GM12874 (cell line): ENCODE measurements at regions not wholly inside any gene's neighbourhood (a gene's known extent, or its start where the extent isn't known, plus 50 kb on each side); places are given as distances from the start of the nearest gene placed in this dataset.

Experiments
- TF ChIP-seq, protein P1 (sequence below): IDR thresholded peaks from 2 replicates; pipeline ENCODE4 v1.5.1; 2011; ENCODE audit warnings: low read depth, mild to moderate bottlenecking, control low read depth, low read length, moderate library complexity; ENCODE audit not compliant: insufficient read depth

DNA sequence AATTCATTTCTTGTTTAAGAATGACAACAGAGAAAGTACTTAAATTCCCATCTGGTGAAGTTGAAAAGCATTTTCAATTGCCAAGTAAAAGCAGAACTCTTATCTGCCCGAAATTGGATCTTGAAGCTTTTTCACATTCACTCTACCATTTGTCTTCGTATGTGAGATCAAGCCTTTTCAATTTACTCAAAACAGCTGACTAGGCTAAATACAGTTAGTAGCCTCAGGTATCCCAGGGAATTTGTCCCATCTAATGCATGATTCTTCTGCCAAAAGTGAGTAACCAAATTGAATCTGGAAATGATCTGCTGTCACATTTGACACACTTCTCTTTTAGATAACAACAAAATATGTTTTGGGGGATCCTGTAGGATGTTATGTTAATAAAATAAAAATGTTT lies 596.8 kb upstream of the HS3ST5 start:
- TF ChIP-seq, protein P1, sequence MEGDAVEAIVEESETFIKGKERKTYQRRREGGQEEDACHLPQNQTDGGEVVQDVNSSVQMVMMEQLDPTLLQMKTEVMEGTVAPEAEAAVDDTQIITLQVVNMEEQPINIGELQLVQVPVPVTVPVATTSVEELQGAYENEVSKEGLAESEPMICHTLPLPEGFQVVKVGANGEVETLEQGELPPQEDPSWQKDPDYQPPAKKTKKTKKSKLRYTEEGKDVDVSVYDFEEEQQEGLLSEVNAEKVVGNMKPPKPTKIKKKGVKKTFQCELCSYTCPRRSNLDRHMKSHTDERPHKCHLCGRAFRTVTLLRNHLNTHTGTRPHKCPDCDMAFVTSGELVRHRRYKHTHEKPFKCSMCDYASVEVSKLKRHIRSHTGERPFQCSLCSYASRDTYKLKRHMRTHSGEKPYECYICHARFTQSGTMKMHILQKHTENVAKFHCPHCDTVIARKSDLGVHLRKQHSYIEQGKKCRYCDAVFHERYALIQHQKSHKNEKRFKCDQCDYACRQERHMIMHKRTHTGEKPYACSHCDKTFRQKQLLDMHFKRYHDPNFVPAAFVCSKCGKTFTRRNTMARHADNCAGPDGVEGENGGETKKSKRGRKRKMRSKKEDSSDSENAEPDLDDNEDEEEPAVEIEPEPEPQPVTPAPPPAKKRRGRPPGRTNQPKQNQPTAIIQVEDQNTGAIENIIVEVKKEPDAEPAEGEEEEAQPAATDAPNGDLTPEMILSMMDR = no peak

DNA sequence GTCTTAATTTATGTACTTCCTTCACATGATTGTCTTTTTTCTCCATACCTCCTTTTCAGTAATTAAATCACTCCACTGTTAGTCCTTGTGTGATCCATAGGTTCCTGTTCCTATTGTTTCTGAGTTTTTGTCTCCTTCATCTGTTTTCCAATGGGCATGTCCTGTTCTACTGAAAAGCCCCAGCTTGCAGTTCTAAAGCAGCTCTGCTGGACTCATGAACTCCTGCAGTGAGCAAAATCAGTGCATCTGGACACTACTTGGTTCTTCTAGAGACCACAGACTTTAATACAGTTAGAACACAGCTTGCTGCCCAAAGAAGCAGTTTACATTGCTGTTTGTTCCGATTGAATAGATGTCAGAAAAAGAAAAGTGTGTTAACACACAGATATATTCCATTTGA lies 593.3 kb upstream of the HS3ST5 start:
- TF ChIP-seq, protein P1 = no peak

DNA sequence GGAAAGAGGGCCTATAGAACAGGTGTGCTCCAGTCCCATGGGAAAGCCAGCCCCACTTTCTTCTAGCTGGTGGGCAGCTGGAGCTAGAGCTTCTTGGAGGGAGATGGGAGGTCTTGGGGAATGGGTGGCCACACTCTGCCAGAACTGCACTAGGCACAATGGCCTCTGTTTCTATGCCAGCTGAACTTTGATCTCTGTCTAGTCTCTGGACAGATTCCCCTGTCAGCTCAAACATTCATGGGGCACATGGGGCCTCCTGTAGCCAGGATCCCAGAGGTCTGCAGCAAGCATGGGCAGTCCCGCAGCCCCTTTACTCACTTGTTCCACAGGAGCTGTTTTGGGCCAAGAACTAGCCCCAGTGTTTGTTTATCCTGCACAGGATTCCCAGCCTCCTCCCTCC lies 591.3 kb upstream of the HS3ST5 start:
- TF ChIP-seq, protein P1 = no peak

DNA sequence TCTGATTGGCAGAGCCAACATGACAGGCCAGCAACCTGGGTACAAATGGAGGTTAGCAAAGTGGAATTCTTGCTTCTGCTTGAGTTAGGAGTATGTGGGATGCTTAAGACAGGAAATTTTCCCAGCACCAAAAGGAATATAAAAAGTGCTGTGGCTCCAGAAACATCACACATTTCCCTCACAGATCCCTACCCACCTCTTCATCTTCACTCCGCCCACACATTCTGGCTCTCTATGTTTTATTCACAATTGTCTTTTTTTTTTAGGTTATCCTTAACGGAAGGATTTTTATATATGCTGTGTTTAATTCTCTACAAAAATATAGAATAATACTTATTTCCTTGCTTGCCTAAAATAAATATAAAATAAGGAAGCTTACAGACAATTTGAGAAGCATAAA lies 563.3 kb upstream of the HS3ST5 start:
- TF ChIP-seq, protein P1 = no peak

DNA sequence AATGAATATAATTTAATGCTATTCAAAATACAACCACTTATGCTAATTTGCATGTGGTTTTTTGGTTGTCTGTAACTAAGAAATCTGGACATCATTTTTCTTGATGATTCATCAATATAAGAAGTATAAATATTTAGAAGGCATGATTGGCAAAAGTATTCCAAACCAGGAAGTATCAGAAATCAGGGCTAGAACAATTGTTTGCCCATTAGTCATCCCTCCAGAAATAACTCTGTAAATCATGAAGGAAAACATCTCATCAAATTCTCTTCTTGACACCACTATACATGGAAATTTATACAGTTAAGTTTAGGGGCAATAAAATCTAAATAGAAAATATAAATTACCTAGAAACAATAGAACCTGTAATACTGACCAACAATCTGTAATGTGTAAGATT lies 554.7 kb upstream of the HS3ST5 start:
- TF ChIP-seq, protein P1 = no peak

DNA sequence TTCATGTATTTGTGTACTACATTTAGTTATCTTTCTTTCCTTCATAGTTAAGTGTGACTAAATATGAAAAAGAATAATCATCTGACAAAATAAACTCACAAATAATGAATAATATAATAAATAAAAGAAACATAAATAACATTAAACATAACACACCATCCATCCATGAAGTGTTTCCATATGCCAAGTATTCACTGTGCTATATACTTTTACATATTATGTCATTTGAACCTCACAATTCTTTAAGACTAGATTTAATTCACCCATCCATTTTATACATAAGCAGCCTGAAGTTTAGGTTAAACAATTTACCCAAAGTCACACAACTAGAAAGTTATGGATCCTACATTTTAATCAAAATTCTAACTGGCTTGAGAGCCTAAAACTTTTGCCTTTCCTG lies 549.4 kb upstream of the HS3ST5 start:
- TF ChIP-seq, protein P1 = no peak

DNA sequence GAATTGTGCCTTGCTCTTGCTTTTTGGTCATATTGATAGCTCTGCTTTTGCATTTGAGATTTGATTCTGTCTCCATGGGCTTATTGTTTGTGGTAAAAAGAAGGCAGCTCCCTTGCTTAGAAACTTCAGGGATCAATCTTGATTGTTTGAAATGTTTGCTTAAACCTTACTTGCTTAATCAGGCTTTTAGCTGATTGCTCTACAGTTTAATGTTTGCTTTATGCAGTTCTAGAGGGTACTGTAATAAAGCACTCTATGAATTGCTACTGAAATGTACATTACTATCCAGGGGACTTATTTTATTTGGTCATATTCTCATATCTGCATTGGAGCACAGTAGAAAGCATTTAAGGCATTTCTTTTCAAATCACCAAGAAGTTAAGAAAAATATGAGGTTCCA lies 545.4 kb upstream of the HS3ST5 start:
- TF ChIP-seq, protein P1 = no peak

DNA sequence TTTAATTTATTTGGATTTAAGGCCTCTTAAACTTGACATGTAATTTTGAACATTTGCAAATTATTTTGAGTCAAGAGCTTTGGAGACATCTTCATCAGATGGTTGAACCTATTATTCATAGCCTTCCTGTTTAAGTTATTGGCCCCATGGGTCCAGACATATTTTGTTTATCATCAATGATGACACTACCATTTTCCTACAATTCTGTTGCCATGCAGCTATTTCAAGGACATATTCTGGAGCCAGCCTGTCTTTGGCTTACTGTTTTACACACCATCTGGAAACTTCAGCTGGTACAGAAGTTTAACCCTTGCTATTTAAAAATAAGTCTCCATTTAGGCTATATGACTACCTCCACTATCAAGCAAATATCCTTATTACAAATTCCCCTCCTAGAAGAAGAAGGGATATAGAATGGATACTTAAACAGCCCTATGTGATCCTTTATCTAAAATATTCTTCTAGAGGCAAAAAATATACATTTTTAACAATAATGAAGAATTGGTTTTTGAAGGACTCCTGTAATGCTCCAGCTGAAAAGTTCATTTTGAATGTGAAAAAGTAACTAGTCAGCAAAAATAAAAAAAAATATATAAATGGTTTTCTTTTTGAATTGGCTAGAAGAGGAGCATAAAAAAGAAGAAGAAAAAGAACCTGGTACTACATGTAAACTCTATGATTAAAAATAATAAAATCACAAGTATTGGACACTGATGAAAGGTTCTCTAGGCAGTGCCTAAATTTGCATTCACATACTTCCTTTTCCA lies 544.0 kb upstream of the HS3ST5 start:
- TF ChIP-seq, protein P1 = no peak
